ENCODE measurements at regions not wholly inside any gene's neighbourhood (a gene's known extent, or its start where the extent isn't known, plus 50 kb on each side); places are given as distances from the start of the nearest gene placed in this dataset.

DNA sequence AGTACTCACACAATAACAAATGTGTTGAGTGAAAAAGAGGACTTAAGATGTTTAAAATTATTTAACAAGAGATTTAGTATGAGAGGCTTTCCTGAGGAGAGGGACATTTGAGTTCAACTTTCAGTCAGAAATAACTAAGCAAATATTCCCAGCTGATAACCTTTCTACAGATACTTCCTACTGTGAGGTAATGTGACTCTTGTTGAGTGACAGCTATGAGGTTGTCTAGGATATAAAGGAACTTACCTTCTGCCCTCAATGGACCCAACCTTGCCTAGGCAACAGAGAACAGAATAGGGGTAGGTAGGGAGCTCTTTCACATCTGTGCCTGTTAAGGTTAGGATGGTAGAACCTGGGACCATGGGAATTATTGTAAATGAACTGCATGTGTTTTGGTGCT lies 54.7 kb downstream of the GLUD2 start:
- H3K4me1 Mint-ChIP-seq = no peaks in the 10 kb centered on the region
- H3K36me3 Mint-ChIP-seq = no peaks in the 10 kb centered on the region

DNA sequence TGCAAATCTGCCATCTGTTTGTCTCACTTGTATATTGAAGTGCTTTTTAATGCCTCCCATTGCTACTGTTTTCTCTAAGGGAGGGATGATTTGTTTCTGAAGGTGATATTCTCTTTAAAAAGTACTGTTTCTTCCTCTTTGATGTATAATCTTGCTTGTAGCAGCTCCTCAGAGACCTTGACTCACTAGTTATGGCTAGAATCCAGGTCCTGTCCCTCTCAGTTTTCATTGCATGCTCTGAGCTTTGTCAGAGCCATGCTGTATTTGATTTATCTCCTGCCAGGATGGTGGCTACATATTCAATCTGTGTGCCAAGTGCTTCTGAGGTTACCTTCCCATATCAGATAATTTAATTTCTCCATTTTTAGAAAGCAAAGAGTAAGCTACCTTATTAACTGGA lies 56.0 kb downstream of the GLUD2 start:
- DNase-seq = no peak
- H3K4me3 Mint-ChIP-seq = no peak overlapping the region
- H3K9me3 Mint-ChIP-seq = no peaks in the 10 kb centered on the region
- no peak overlapping the region for H3K27ac Mint-ChIP-seq
- H3K36me3 Mint-ChIP-seq = no peaks in the 10 kb centered on the region
- no peak for ATAC-seq (replicated peaks)
- H3K4me1 Mint-ChIP-seq = no peaks in the 10 kb centered on the region
- H3K27me3 Mint-ChIP-seq = no peaks in the 10 kb centered on the region

More for the DNA sequence above, 54.7 kb downstream of the GLUD2 start:
- no peaks in the 10 kb centered on the region for H3K27me3 Mint-ChIP-seq
- no peak for ATAC-seq (replicated peaks)
- no peaks in the 10 kb centered on the region for H3K9me3 Mint-ChIP-seq
- no peak for DNase-seq
- no peak overlapping the region for H3K27ac Mint-ChIP-seq
- H3K4me3 Mint-ChIP-seq = no peak overlapping the region

DNA sequence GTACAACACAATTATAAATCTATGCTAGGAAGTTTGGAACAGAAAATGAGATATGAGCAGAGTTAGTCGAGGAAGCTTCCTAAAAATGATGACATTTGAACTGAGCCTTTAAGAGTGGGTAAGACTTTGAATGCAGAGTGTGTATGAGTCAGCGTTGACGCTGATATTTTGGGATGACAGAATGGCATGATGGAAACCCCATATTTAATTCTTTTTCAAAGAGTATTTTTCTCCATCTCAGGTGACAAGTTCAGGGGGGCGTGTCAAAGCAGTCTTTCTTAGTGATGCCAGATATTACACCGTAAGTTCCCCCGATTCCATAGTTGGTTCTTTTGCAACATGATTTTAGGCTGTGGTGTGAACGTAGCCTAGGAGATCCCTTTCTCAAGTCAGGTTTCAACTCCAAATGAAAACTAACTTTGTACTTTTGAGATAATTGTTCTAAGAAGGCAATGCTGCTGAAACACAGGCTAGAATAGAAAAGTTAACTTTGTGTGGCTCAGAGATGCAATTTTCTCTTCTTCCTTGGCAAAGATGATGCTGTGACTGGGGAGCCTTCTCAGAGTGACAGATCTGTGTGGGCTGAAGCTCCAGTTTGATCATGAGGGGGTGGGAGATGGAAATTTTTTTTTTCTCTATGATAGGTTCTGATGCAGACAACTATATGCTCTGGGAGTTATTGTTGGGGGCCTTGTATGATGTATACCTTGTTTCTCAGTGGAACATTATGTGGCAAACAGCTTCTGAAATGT lies 59.2 kb downstream of the GLUD2 start:
- no peak overlapping the region for H3K27ac Mint-ChIP-seq
- ATAC-seq (replicated peaks) (no peak), DNase-seq (no peak)
- H3K4me1 Mint-ChIP-seq = no peaks in the 10 kb centered on the region
- no peak overlapping the region for H3K4me3 Mint-ChIP-seq
- no peaks in the 10 kb centered on the region for H3K36me3 Mint-ChIP-seq
- H3K27me3 Mint-ChIP-seq = no peaks in the 10 kb centered on the region
- no peaks in the 10 kb centered on the region for H3K9me3 Mint-ChIP-seq

DNA sequence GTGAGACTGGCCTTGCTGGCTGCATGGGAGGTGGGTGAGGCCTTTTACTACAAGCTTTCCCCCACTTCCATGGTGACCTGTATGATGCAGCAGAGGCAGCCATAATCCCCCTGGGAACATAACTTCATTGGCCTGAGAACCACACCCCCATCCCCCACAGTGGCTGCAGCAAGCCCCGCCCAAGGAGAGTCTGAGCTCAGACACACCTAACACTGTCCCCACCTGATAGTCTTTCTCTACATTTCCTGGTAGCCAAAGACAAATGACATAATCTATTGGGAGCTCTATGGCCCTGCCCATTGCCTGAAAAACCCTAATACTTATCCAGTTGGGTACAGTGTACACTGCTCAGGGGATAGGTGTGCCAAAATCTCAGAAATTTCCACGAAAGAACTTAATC lies 62.6 kb downstream of the GLUD2 start:
- Mint-ChIP-seq H3K36me3 (no peaks in the 10 kb centered on the region), H3K27me3 (no peaks in the 10 kb centered on the region), H3K4me3 (no peak overlapping the region), H3K27ac (no peak overlapping the region), H3K9me3 (no peaks in the 10 kb centered on the region), H3K4me1 (no peaks in the 10 kb centered on the region)
- DNase-seq (no peak), ATAC-seq (replicated peaks) (no peak)

DNA sequence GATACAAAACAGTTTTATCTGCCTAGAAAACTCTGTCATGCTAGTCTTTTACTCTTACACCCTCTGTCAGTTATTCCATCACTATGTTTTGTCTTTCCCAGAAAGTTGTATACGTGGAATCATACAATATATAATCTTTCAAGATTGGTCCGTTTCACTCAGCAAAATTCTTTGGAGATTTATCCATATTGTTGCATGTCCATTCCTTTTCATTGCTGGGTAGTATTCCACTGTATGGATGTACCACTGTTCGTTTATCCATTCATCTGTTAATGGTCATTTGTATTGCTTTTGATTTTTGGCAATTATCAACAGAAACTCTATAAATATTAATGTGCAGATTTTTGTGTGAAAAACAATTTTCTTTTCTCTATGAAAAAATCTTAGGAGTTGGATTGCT lies 63.1 kb downstream of the GLUD2 start:
- no peaks in the 10 kb centered on the region for H3K9me3 Mint-ChIP-seq
- no peak for DNase-seq

DNA sequence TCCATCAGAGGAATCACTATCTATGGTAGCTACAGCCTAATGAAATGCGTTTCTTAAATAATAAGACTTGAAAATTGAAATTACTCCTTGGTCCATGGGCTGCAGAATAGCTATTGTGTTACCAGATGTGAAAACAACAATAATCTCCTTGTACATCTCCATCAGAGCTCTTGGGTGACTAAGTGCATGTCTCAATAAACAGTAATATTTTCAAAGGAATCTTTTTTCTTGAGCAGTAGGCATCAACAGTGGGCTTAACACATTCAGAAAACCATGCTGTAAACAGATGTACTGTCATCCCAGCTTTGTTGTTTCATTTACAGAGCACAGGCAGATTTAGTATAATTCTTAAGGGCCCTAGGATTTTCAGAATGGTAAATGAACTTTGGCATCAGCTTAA lies 67.3 kb downstream of the GLUD2 start:
- Mint-ChIP-seq H3K9me3 (no peaks in the 10 kb centered on the region), H3K36me3 (no peaks in the 10 kb centered on the region), H3K4me3 (no peak overlapping the region), H3K27me3 (no peaks in the 10 kb centered on the region), H3K4me1 (no peaks in the 10 kb centered on the region), H3K27ac (no peak overlapping the region)
- ATAC-seq (replicated peaks) (no peak), DNase-seq (no peak)

More for the DNA sequence above, 63.1 kb downstream of the GLUD2 start:
- ATAC-seq (replicated peaks) = no peak
- H3K36me3 Mint-ChIP-seq = no peaks in the 10 kb centered on the region
- H3K4me1 Mint-ChIP-seq = no peaks in the 10 kb centered on the region
- H3K27ac Mint-ChIP-seq = no peak overlapping the region
- H3K27me3 Mint-ChIP-seq = no peaks in the 10 kb centered on the region
- no peak overlapping the region for H3K4me3 Mint-ChIP-seq

DNA sequence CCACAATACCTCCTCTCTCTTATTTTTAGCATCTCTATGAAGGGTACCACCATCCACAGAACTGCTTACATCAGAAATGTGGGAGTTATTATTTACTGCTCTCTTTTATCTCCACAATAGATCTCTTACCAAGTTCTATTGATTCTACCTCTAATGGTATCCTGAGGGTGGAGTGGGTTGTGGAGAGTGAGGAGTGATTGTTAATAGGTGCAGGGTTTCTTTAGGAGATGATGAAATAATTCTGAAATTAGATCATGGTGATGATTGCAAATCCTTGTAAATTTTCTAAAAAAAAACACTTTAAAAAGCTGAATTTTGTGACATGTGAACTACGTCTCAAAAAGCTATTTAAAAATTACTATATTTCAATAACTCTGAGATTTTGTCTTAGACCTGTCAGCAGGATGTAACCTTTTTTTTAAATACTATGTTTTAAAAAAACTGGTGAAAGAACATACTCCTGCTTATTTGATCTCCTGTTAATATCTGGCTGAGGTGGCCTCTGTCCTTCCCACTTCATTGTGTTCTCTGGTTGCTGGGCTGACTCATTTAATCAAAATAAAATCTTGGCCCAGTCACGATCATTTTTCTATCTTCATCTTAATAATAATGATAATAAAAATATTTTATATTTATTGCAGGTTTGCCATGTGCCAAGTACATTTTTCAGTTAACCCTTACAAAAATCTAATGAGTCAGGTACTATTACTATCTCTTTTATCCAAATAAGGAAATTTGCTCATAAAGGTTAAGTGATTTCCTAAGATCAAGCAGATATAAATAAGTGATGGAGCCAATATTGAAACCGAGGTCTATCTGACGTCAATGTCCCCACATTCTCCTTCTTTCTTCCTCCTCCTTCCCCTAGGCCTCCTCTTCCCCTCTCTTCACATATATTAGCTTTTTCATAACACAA lies 73.5 kb downstream of the GLUD2 start:
- Mint-ChIP-seq H3K36me3 (no peaks in the 10 kb centered on the region), H3K4me3 (no peak overlapping the region), H3K27me3 (no peaks in the 10 kb centered on the region), H3K4me1 (no peaks in the 10 kb centered on the region), H3K9me3 (no peaks in the 10 kb centered on the region), H3K27ac (no peak overlapping the region)
- no peak for ATAC-seq (replicated peaks)
- DNase-seq = no peak

DNA sequence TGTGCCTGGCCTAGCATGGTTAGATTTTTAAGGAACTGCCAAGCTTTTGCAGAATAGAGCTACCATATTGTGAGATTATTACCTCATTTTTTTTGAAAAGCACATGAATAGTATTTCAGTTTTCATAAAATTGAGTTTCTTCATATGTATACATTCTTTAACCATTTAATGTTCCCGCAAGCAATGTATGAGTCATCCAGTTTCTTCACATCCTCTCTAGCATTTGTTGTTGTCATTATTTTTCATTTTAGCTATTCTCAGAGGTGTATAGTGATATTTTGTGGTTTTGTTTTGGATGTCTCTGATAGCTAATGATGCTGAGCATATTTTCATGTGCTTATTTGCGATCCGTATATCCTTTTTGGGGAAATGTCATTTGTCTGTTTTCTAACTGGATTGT lies 74.9 kb downstream of the GLUD2 start:
- no peaks in the 10 kb centered on the region for H3K36me3 Mint-ChIP-seq
- DNase-seq (no peak), ATAC-seq (replicated peaks) (no peak)
- no peaks in the 10 kb centered on the region for H3K9me3 Mint-ChIP-seq
- H3K27me3 Mint-ChIP-seq = no peaks in the 10 kb centered on the region
- no peaks in the 10 kb centered on the region for H3K4me1 Mint-ChIP-seq
- H3K27ac Mint-ChIP-seq = no peak overlapping the region
- H3K4me3 Mint-ChIP-seq = no peak overlapping the region

DNA sequence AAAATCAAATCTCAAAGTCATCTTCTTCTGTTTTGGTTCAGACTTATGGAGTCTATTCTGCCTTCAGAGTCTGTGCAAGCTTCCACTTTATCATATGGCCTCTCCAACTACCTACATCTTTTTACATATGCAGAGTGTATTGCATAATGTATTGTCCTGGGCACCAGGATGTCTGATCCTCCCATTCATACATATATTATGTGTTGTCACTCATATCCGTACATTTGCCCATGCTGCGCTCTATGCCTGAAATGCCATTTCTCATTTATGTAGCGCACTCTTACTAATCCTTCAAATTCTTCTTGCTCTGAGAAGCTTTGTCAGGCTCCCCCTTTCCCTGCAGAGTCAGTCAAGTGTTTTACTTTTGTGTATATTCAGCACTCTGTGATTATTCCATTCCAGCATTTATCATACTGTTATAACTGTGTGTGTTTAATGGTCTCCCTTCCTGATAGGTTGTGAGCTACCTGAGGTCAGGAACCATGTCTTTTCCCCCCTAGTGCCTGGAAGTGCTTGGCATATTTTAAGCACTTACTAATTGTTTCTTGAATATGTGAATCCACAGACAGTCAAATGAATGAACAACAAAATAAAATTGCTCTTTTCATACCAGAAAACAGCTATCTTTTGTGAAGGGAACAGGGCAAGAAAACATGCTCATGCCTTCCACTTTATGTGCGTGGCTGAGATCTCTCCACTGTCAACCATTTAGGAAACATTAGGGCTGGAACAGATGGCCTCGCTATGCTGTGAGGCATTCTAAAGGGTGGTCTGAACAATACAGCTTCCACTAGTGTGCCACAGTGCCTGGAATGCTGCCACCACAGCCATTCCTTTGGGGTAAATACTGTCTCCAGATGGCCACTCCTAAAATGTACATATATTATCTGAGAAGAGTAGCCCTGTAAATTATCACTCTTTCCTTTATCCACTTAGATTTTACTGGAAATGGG lies 81.8 kb downstream of the GLUD2 start:
- H3K27ac Mint-ChIP-seq = no peak overlapping the region
- no peak overlapping the region for H3K4me3 Mint-ChIP-seq
- H3K4me1 Mint-ChIP-seq = no peaks in the 10 kb centered on the region
- H3K36me3 Mint-ChIP-seq = no peaks in the 10 kb centered on the region
- DNase-seq (no peak), ATAC-seq (replicated peaks) (no peak)
- H3K9me3 Mint-ChIP-seq = no peaks in the 10 kb centered on the region
- H3K27me3 Mint-ChIP-seq = no peaks in the 10 kb centered on the region

DNA sequence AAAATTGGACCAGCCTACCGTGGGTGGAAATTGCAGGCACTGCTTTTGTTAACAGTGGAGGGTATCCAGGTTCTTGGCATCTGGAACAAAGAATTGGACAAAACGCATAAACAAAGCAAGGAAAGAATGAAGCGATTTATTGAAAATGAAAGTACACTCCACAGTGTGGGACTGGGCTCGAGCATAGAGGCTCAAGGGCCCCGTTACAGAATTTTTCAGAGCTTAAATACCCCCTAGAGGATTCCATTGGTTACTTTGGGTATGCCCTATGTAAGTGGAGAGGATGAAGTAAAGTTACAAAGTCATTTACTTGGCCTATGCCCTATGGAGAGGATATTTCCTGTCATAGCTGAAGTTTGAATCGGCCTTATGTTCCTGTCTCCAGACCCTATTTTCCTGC lies 85.3 kb downstream of the GLUD2 start:
- DNase-seq (no peak), ATAC-seq (replicated peaks) (no peak)
- Mint-ChIP-seq H3K4me1 (no peaks in the 10 kb centered on the region), H3K36me3 (no peaks in the 10 kb centered on the region), H3K4me3 (no peak overlapping the region), H3K27me3 (no peaks in the 10 kb centered on the region), H3K27ac (no peak overlapping the region), H3K9me3 (no peaks in the 10 kb centered on the region)

DNA sequence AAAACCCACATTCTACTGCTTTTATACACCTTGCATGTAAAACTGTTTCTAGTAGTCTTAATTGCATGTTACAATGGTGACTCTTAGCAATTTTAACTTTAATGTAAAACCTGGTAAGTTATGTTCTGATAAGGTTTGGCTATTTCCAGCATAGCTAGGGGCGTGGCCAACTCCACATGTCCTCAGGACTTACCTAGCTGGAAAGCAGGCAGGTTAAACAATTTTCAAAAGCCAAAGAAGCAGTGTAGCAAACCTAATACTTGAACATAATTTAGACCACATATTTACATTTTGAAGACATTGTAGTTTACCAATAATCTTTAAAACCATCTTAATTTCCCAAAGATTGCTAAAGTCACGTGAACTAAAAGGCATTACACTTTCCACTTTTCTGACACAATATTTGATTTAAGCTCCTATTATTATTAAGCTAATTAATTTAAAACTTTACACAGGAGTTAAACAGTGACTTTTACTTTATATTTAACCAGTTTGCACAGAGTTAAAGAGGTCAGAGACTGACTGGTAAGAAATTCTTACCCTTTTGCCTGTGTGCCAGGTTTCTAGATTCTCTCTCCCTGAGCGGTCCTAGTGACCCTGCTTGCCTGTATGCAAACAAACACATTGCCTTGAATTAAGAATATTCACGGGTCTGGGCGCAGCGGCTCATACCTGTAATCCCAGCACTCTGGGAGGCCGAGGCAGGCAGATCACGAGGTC lies 88.2 kb downstream of the GLUD2 start:
- Mint-ChIP-seq H3K27ac (no peak overlapping the region), H3K27me3 (no peaks in the 10 kb centered on the region), H3K9me3 (peaks cover 0 to 2% of the 10 kb centered on the region in 2 donors), H3K4me3 (no peak overlapping the region), H3K4me1 (no peaks in the 10 kb centered on the region), H3K36me3 (no peaks in the 10 kb centered on the region)
- DNase-seq (no peak), ATAC-seq (replicated peaks) (no peak)

DNA sequence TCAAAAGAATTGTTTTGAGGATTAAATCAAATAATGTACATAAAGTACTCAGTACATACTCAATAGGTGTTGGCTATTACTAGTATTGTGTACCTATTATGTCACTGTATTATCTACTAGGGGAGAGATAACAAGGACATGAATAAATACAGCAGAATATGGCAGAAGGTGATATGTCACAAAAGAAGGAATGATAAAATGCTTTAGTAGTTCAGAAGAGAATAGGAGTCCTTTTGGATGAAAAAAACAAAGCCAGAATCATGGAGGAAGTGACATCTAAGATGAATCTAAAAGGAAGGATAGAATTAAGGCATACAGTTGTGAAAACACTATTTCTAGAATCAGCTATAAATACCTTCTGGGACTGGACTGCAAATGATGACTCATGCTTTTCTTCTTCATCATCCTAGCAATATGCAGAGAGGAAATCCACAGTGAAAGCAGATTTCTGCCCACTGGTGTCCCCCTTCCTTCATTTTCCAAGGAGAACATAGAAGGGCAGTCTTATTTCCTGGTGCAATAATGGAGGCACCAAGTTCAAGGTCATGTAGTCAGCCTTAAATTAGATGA lies 98.7 kb downstream of the GLUD2 start:
- Mint-ChIP-seq H3K4me1 (no peaks in the 10 kb centered on the region), H3K27me3 (peaks cover 0 to 4% of the 10 kb centered on the region in 2 donors), H3K27ac (no peak overlapping the region), H3K36me3 (no peaks in the 10 kb centered on the region), H3K4me3 (no peak overlapping the region), H3K9me3 (no peaks in the 10 kb centered on the region)
- no peak for DNase-seq
- ATAC-seq (replicated peaks) = no peak

DNA sequence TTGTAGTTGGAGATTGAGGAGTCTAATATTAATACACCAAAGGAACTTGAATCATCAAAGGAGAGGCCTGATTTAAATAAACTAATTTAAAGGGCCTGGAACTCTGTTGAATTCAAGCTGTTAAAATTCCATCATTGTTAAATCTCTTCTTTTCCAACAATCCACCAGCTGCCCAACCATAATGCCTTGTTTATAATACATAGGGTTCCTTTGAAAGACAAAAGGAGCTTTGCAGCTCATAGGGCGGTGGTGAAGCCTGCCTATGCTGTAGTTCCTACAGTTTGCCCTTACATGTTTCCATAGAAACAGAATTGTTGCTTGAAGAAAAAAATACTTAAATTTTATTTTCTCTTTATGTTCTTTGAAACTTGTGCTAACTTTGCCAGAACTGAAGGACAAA lies 102.8 kb downstream of the GLUD2 start:
- no peaks in the 10 kb centered on the region for H3K4me1 Mint-ChIP-seq
- DNase-seq = no peak
- H3K27me3 Mint-ChIP-seq = peaks cover 0 to 5% of the 10 kb centered on the region in 2 donors
- H3K4me3 Mint-ChIP-seq = no peak overlapping the region
- H3K36me3 Mint-ChIP-seq = no peaks in the 10 kb centered on the region
- no peak for ATAC-seq (replicated peaks)
- H3K27ac Mint-ChIP-seq = no peak overlapping the region
- H3K9me3 Mint-ChIP-seq = no peaks in the 10 kb centered on the region

All from stimulated activated naive B cell treated with anti-CD40 and anti-IgM and Interleukin-4, amounts not matched to agents 10 μg/mL and 1 μg/mL and 100 μg/mL, for 72 hours (primary cell).